HepG2 (cell line): ENCODE measurements at regions not wholly inside any gene's neighbourhood (a gene's known extent, or its start where the extent isn't known, plus 50 kb on each side); places are given as distances from the start of the nearest gene placed in this dataset.

ENCODE experiments used
- ATAC-seq: fragments of 200-7000 bp; cut with Tn5 transposase; 3 replicates; pipeline ENCODE4 v1.9.1; 2020; ENCODE audit warnings: mild to moderate bottlenecking, moderate library complexity
- BruUV-seq: library from RNA; stranded (reverse); fragments of 400-500 nt; replicated peaks from 2 replicates; lab custom pipeline; 2021; lab: Mats Ljungman, UMichigan
- CTCF ChIA-PET: fragments of 300-600 bp; formaldehyde crosslinking; extraction: SDS; loops from one replicate; lab custom pipeline; 2021; ENCODE audit warnings: low total read pairs, inconsistent platforms, low intra/inter-chr PET ratio; lab: Yijun Ruan, JAX
- POLR2A ChIA-PET: fragments of 350-600 bp; sonication (Branson Sonifier 250); formaldehyde crosslinking; loops from one replicate; lab custom pipeline; 2020; ENCODE audit warnings: antibody characterized with exemption, inconsistent platforms; lab: Yijun Ruan, JAX
- DNase-seq: peaks from one replicate; pipeline ENCODE4 v3.0.0-alpha.2; 2015; ENCODE audit warnings: low spot score
- FAIRE-seq: peaks from 3 replicates; lab custom pipeline; 2011; peaks lifted over from hg19 to GRCh38; lab: Jason Lieb, UNC
- H2AFZ ChIP-seq: one replicate; pipeline ENCODE4 v1.6.1; 2011; ENCODE audit warnings: low read length, inconsistent platforms
- H3K27ac ChIP-seq: fragments of 300-600 bp; 3 replicates; pipeline ENCODE4 v1.8.0; 2011; ENCODE audit warnings: mixed run types, mild to moderate bottlenecking, mixed read lengths, low read length, inconsistent platforms; ENCODE audit not compliant: insufficient read depth; ENCODE audit errors: extremely low read length
- H3K27me3 ChIP-seq, 2 experiments: fragments of 200-600 bp in 1 of 2; 2 replicates in 1 of 2; 3 replicates in 1 of 2; pipeline versions ENCODE4 v1.6.0 to v1.8.0; 2011; ENCODE audit warnings: low read length in 2 of 2, mild to moderate bottlenecking in 2 of 2, moderate library complexity in 2 of 2, inconsistent platforms in 1 of 2; ENCODE audit not compliant: insufficient read depth in 2 of 2, control insufficient read depth in 1 of 2
- H3K36me3 ChIP-seq, 2 experiments: fragments of 200-600 bp in 1 of 2; replicated peaks in 1 of 2; 2 replicates in 1 of 2; 3 replicates in 1 of 2; pipeline versions ENCODE4 v1.5.1 to v1.8.0; 2011; ENCODE audit warnings: low read length in 2 of 2, inconsistent platforms in 1 of 2; ENCODE audit not compliant: insufficient read depth in 2 of 2, control insufficient read depth in 1 of 2
- H3K4me1 ChIP-seq: 2 replicates; pipeline ENCODE4 v1.5.1; 2012; ENCODE audit warnings: low read length, inconsistent platforms; ENCODE audit not compliant: insufficient read depth
- H3K4me2 ChIP-seq: 2 replicates; pipeline ENCODE4 v1.6.0; 2011; ENCODE audit warnings: low read depth, low read length, inconsistent platforms
- H3K4me3 ChIP-seq, 3 experiments: fragments of 200-600 bp in 1 of 3; sonication (generic), shearing (Covaris generic) in 1 of 3; replicated peaks in 1 of 3; 2 replicates each; pipeline ENCODE4 v1.5.1; 2011 to 2016; ENCODE audit warnings: low read length in 3 of 3, inconsistent platforms in 2 of 3, low read depth in 2 of 3, mild to moderate bottlenecking in 2 of 3, control low read depth in 1 of 3, mixed read lengths in 1 of 3; ENCODE audit not compliant: insufficient read depth in 1 of 3
- H3K79me2 ChIP-seq: one replicate; pipeline ENCODE4 v1.6.1; 2011; ENCODE audit warnings: low read length, inconsistent platforms; ENCODE audit not compliant: insufficient read depth
- H3K9ac ChIP-seq: 2 replicates; pipeline ENCODE4 v1.6.0; 2011; ENCODE audit warnings: mild to moderate bottlenecking, low read depth, low read length, inconsistent platforms; ENCODE audit not compliant: insufficient read depth
- H3K9me3 ChIP-seq: 2 replicates; pipeline ENCODE4 v1.5.1; 2012; ENCODE audit warnings: mild to moderate bottlenecking, low read length
- H4K20me1 ChIP-seq: 2 replicates; pipeline ENCODE4 v1.6.0; 2011; ENCODE audit warnings: inconsistent platforms, mild to moderate bottlenecking, low read length, moderate library complexity; ENCODE audit not compliant: insufficient read depth
- AGO2 ChIP-seq: fragments of 200-400 bp; formaldehyde crosslinking; optimal IDR thresholded peaks from 2 replicates; pipeline ENCODE3; 2017; ENCODE audit warnings: mild to moderate bottlenecking, low read depth, low read length, moderate library complexity
- ELF3 ChIP-seq: IDR thresholded peaks from 2 replicates; pipeline ENCODE4 v1.6.1; 2016; ENCODE audit warnings: missing genetic modification reagents, missing compliant biosample characterization
- FLYWCH1 ChIP-seq: sonication (generic); formaldehyde crosslinking; IDR thresholded peaks from 2 replicates; pipeline ENCODE4 v1.8.1; 2023; ENCODE audit warnings: mild to moderate bottlenecking, missing genetic modification reagents
- FOXK1 ChIP-seq: sonication (generic); formaldehyde crosslinking; IDR thresholded peaks from 2 replicates; pipeline ENCODE4 v1.4.0; 2020; ENCODE audit warnings: low read depth, missing genetic modification reagents, borderline replicate concordance
- FOXO1 ChIP-seq: sonication (generic); formaldehyde crosslinking; IDR thresholded peaks from 2 replicates; pipeline ENCODE4 v1.4.0; 2020; ENCODE audit warnings: missing genetic modification reagents
- MATR3 ChIP-seq: sonication (generic); formaldehyde crosslinking; IDR thresholded peaks from 2 replicates; pipeline ENCODE4 v1.4.0; 2020; ENCODE audit warnings: missing genetic modification reagents
- MED8 ChIP-seq: sonication (generic); formaldehyde crosslinking; IDR thresholded peaks from 2 replicates; pipeline ENCODE4 v1.8.1; 2023; ENCODE audit warnings: mild to moderate bottlenecking, missing genetic modification reagents; ENCODE audit not compliant: insufficient replicate concordance
- NFKBIZ ChIP-seq: IDR thresholded peaks from 2 replicates; pipeline ENCODE4 v1.6.1; 2018; ENCODE audit warnings: missing genetic modification reagents, missing compliant biosample characterization
- SATB2 ChIP-seq: sonication (generic); formaldehyde crosslinking; IDR thresholded peaks from 2 replicates; pipeline ENCODE4 v1.5.0; 2020; ENCODE audit warnings: missing genetic modification reagents
- YY1 ChIP-seq: IDR thresholded peaks from 2 replicates; pipeline ENCODE4 v1.6.1; 2011; ENCODE audit warnings: low read length, low read depth, moderate library complexity, mild to moderate bottlenecking; ENCODE audit not compliant: insufficient read depth, insufficient replicate concordance
- ZBTB7A ChIP-seq: sonication (generic); formaldehyde crosslinking; IDR thresholded peaks from 2 replicates; pipeline ENCODE4 v1.8.0; 2022; ENCODE audit warnings: mild to moderate bottlenecking, missing genetic modification reagents
- ZNF136 ChIP-seq: sonication (generic); formaldehyde crosslinking; IDR thresholded peaks from 2 replicates; pipeline ENCODE4 v1.8.1; 2022; ENCODE audit warnings: low read depth, mild to moderate bottlenecking, moderate library complexity, missing genetic modification reagents
- ZNF34 ChIP-seq: sonication (generic); formaldehyde crosslinking; IDR thresholded peaks from 2 replicates; pipeline ENCODE4 v1.4.0; 2020; ENCODE audit warnings: mild to moderate bottlenecking, missing genetic modification reagents, borderline replicate concordance
- ZNF549 ChIP-seq: sonication (generic); formaldehyde crosslinking; IDR thresholded peaks from 2 replicates; pipeline ENCODE4 v1.5.0; 2020; ENCODE audit warnings: missing genetic modification reagents
- ZNF644 ChIP-seq: IDR thresholded peaks from 2 replicates; pipeline ENCODE4 v1.6.1; 2016; ENCODE audit warnings: low read depth
- WGBS: methylation state at CpG from one replicate; pipeline ENCODE4 v1.1.6; 2017; ENCODE audit warnings: low lambda C conversion rate; 5-methylcytosine and 5-hydroxymethylcytosine counted together
- in situ Hi-C: cut with HindIII; loops from 2 replicates; pipeline ENCODE4 v1.10.0; 2017; ENCODE audit warnings: low pct_unique_long_range_greater_than_20kb; ENCODE audit not compliant: extremely low pct_ligation_motif_present
- intact Hi-C: fragments of 100-400 bp; cut with micrococcal nuclease; formaldehyde crosslinking; loops from one replicate; pipeline ENCODE4 v1.10.0; 2022; ENCODE audit not compliant: unreplicated experiment
- TF ChIP-seq, protein P1 (sequence below): IDR thresholded peaks from 2 replicates; pipeline ENCODE4 v1.6.1; 2016; ENCODE audit warnings: missing compliant biosample characterization, missing genetic modification reagents, borderline replicate concordance
- TF ChIP-seq, protein P2 (sequence below): sonication (generic); formaldehyde crosslinking; IDR thresholded peaks from 2 replicates; pipeline ENCODE4 v1.8.0; 2022; ENCODE audit warnings: missing genetic modification reagents, mild to moderate bottlenecking, inconsistent platforms, borderline replicate concordance
- TF ChIP-seq, protein P3 (sequence below): IDR thresholded peaks from 2 replicates; pipeline ENCODE4 v1.6.1; 2016; ENCODE audit warnings: control low read depth
- TF ChIP-seq, protein P4 (sequence below): sonication (generic); formaldehyde crosslinking; IDR thresholded peaks from 2 replicates; pipeline ENCODE4 v1.9.0; 2021; ENCODE audit warnings: missing genetic modification reagents, mild to moderate bottlenecking, borderline replicate concordance

DNA sequence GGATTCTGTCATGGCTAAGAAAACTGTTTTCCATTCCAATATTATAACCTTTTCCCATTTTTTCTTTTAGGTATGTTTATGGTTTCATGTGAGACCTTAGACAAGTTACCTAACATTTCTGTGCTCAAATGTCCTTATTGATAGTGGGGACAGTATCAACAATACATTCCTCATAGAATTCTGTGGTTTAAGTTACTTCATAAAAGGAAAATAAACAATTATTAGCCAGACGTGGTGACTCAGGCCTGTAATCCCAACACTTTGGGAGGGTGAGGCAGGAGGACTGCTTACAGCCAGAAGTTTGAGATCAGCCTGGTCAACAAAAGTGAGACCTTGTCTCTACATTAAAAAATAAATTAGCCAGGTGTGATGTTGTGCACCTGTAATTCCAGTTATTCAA lies 436.8 kb upstream of the CNTN4 start:
- Histone ChIP-seq H3K4me3 (no peak overlapping the region), H3K27ac (no peak overlapping the region), H3K36me3 (no peaks in the 10 kb centered on the region)
- in situ Hi-C loops, result no loop called here
- TF ChIP-seq ZBTB7A (CRISPR knock-in tag), result no peak
- TF ChIP-seq, protein P1, sequence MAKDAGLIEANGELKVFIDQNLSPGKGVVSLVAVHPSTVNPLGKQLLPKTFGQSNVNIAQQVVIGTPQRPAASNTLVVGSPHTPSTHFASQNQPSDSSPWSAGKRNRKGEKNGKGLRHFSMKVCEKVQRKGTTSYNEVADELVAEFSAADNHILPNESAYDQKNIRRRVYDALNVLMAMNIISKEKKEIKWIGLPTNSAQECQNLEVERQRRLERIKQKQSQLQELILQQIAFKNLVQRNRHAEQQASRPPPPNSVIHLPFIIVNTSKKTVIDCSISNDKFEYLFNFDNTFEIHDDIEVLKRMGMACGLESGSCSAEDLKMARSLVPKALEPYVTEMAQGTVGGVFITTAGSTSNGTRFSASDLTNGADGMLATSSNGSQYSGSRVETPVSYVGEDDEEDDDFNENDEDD, result no peak
- no peak for TF ChIP-seq ELF3 (CRISPR knock-in tag)
- TF ChIP-seq YY1, result no peak
- TF ChIP-seq ZNF136 (CRISPR knock-in tag), result no peak
- no peak for TF ChIP-seq ZNF34
- TF ChIP-seq, protein P2, sequence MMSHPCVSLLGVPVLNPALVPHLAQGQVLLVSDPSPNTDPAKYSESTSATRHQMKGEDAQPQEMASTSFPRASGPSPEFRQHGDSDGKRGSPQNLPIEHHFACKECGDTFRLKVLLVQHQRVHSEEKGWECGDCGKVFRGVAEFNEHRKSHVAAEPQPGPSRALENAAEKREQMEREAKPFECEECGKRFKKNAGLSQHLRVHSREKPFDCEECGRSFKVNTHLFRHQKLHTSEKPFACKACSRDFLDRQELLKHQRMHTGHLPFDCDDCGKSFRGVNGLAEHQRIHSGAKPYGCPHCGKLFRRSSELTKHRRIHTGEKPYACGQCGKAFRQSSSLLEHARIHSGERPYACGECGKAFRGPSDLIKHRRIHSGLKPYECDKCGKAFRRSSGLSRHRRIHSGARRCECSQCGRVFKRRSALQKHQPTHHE (CRISPR knock-in tag), result no peak
- TF ChIP-seq ZNF549 (CRISPR knock-in tag), result no peak
- no peak for TF ChIP-seq MED8 (CRISPR knock-in tag)
- no peak for TF ChIP-seq AGO2
- no peak for TF ChIP-seq MATR3
- no peak for TF ChIP-seq FOXK1 (CRISPR knock-in tag)
- TF ChIP-seq FOXO1, result no peak
- TF ChIP-seq, protein P3, sequence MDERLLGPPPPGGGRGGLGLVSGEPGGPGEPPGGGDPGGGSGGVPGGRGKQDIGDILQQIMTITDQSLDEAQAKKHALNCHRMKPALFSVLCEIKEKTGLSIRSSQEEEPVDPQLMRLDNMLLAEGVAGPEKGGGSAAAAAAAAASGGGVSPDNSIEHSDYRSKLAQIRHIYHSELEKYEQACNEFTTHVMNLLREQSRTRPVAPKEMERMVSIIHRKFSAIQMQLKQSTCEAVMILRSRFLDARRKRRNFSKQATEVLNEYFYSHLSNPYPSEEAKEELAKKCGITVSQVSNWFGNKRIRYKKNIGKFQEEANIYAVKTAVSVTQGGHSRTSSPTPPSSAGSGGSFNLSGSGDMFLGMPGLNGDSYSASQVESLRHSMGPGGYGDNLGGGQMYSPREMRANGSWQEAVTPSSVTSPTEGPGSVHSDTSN, result no peak
- TF ChIP-seq ZNF644 (CRISPR knock-in tag), result no peak
- TF ChIP-seq, protein P4, sequence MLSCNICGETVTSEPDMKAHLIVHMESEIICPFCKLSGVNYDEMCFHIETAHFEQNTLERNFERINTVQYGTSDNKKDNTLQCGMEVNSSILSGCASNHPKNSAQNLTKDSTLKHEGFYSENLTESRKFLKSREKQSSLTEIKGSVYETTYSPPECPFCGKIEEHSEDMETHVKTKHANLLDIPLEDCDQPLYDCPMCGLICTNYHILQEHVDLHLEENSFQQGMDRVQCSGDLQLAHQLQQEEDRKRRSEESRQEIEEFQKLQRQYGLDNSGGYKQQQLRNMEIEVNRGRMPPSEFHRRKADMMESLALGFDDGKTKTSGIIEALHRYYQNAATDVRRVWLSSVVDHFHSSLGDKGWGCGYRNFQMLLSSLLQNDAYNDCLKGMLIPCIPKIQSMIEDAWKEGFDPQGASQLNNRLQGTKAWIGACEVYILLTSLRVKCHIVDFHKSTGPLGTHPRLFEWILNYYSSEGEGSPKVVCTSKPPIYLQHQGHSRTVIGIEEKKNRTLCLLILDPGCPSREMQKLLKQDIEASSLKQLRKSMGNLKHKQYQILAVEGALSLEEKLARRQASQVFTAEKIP (CRISPR knock-in tag), result no peak
- TF ChIP-seq FLYWCH1 (CRISPR knock-in tag), result no peak
- TF ChIP-seq NFKBIZ (CRISPR knock-in tag), result no peak
- no peak for TF ChIP-seq SATB2 (CRISPR knock-in tag)
- TF ChIP-seq, all 625 proteins: peak for 0
- Histone ChIP-seq H3K9me3 (peaks cover 59% of the 10 kb centered on the region), H4K20me1 (no peaks in the 10 kb centered on the region), H3K9ac (no peak overlapping the region), H3K4me2 (no peak overlapping the region), H3K4me1 (no peaks in the 10 kb centered on the region), H2AFZ (no peak overlapping the region), H3K27me3 (no peaks in the 10 kb centered on the region; a peak in 1 of 5 replicates), H3K79me2 (no peaks in the 10 kb centered on the region)
- no TSS peak for BruUV-seq
- ATAC-seq, result no peak
- CTCF ChIA-PET, result no interaction called here
- intact Hi-C loops, result no loop called here
- POLR2A ChIA-PET, result no interaction called here
- DNase-seq, result no peak
- FAIRE-seq, result no peak
- 4% methylated on average over 1 of the region's 1 CpG for WGBS
